Embryonic facial prominence (tissue), 1 donor: ENCODE measurements at regions not wholly inside any gene's neighbourhood (a gene's known extent, or its start where the extent isn't known, plus 50 kb on each side); places are given as distances from the start of the nearest gene placed in this dataset.

Experiments used
- DNase-seq: peaks from one replicate; pipeline ENCODE4 v3.0.0-alpha.2; 2016; ENCODE audit errors: extremely low spot score

DNA sequence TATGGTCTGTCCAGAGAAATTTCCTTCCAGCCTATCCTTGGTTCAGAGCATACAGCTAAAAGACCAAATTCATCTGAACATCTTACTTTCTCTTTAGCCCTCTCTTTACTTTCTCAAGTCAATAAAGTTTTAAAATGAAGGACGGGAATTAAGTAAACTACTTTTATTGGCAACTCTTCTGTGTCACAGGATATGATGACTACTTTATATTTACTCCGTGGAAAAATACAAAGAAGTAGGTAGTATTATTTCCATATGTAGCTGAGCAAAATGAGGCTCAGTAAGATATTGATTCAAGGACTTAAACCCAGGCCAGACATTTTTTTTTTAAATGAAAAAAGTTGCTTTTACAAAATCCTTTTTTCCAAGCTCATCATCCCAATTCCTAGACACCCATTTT lies 151.2 kb upstream of the DPYD start:
- no peak for DNase-seq

DNA sequence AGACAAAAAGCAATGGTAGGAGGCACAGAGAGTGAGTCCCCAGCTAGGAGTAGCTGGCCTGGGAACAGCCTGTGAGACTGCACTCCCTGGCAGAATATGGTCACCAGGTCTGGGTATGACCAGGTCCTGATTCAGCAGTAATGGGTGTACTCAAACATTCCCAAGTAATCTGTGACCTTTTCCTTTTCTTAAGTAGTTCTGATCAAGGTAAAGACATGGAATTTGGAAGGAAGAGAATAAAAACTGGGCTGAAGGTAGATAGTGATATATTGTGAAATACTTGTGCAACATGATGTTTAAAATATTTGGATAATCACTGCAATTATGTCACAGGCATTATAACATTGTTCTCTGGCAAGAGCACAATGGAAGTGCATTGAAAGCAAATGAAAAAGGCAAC lies 147.2 kb upstream of the DPYD start:
- DNase-seq = no peak

GRCh38 chr1:98066911-98067310 lies 146.1 kb upstream of the DPYD start:
- DNase-seq = no peak

DNA sequence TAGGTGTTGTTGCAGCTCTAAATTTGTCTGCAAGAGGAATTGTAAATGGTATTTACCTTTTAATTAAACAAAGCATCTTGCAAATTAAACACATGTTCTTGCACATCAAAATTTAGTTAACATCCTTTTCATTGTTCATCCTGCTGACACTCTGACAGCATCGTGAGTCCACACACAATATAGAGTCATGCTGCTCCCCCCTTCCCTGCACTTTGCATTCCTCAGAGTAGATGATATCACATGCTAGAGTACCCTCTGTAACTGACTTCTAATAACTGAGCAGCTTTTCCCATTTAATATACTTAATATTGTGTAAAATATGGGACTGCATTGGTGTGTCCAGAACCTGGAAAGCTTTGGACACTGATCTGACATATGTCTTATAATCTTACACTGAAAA lies 138.8 kb upstream of the DPYD start:
- no peak for DNase-seq

DNA sequence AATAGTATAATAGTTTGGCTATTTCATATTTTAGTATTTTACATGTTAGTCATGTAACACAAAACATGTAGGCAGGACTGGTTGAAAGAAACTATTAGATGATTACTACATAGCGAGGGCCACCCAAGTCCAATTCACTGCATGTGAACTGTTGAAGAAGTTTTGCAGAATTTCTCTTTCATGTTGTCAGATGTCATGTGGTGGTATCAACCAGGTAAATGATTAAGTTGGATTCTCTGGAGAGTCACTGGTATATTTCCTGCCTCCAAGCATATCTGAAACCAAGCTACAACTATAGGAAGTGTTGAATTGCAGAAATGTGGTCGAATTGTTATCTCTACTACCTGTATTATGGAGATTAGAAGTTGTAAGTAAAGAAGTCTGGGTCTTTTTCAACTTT lies 137.8 kb upstream of the DPYD start:
- DNase-seq = no peak

GRCh38 chr1:98057236-98057910 lies 136.5 kb upstream of the DPYD start:
- DNase-seq = no peak

- DNase-seq = no peak
Measured at GRCh38 chr1:98056781-98057180, 135.9 kb upstream of the DPYD start.

DNA sequence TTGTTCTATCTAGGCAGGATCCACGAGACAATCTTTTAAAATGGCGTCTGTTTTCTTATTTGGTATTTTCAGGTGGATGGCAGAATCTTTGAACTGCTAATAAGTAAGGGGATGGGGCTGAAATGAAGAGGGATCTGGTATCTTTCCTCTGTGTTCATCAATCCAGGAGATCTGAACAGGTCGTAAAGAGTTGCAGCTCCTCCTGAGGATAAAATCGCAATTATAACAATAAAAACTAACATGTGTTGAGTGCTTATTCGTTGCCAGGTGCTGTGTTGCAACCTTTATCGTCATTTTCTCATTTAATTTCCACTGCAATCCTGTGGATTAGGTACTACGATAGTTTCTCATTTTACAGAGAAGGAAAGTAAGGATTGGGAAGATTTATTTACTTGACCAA lies 134.6 kb upstream of the DPYD start:
- DNase-seq = no peak

DNA sequence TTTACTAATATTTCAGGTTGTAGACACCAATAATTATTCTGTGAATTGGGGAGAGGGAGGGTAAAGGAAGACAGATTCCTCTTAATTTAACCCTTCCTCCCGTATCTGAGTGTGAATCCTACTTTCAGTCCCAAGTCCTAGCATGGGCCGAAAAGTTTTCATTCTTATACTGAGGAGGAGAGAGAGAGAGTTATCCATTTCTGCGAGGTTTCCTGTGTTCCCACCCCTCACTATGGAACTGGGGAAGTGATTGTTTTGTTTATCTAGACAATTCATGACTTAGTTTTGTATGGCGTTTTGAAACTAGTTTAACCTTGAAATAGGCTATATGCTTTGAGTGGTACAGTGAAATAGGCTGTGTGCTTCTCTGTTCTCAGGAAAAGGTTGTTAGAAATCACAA lies 134.0 kb upstream of the DPYD start:
- DNase-seq = no peak

- no peak for DNase-seq
Measured at GRCh38 chr1:98054367-98054701, 133.5 kb upstream of the DPYD start.

GRCh38 chr1:98053471-98054366 lies 132.9 kb upstream of the DPYD start:
- DNase-seq = no peak

DNA sequence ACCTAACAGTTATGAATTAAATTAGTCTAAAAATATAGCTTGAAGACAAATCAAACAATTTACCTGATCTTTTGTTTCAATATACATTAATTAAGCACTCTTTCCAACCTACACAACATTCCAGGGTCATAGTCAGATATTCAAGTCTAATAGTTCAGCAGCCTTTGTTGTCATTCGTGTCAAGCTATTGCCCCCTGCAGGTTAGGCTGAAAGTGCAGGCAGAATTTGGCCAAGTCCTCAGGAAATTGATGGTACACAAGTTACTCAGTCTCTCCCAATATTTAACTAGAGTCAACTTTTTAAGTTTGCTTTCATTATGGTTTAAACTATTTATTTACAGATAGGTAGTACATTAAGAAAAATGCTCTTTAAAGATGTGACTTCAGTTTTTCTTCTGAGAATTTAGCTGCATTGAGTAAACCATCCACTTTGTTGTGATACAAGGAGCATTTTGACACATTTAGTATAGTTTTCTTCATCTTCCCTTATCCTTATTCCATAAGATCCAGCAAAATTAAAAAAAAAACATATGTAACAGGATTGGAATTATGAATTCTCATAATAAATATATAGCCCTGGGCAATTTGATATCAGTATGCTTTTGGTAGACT lies 130.3 kb upstream of the DPYD start:
- DNase-seq = peak; percentile 59

GRCh38 chr1:98049370-98050135 lies 128.7 kb upstream of the DPYD start:
- DNase-seq = no peak

- no peak for DNase-seq
Measured at GRCh38 chr1:98048751-98049325, 128.0 kb upstream of the DPYD start.

GRCh38 chr1:98048244-98048643 lies 127.4 kb upstream of the DPYD start:
- DNase-seq = peak; percentile 82

DNA sequence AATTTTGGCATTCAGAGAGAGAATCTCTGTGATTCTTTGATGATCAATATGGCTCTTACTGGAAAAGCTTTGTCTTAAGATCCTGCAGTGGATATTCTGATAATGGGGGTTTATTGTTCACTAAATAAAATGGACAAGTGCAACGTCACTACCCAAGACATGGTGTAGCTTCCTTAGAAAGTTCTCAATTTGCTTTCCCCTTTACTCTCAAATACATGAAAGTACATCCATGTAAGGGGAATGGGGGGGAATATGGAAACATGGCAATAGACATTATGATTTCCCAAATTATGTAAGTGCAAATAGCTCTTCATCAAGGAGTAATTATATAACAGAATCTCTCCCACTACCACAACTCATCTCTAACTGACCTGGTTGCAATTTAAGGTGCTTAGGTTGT lies 126.3 kb upstream of the DPYD start:
- DNase-seq = no peak

- DNase-seq = no peak
Measured at GRCh38 chr1:98045767-98046641, 125.2 kb upstream of the DPYD start.

GRCh38 chr1:98045211-98045766 lies 124.5 kb upstream of the DPYD start:
- DNase-seq = no peak

- DNase-seq = no peak
Measured at GRCh38 chr1:98044766-98045165, 123.9 kb upstream of the DPYD start.

DNA sequence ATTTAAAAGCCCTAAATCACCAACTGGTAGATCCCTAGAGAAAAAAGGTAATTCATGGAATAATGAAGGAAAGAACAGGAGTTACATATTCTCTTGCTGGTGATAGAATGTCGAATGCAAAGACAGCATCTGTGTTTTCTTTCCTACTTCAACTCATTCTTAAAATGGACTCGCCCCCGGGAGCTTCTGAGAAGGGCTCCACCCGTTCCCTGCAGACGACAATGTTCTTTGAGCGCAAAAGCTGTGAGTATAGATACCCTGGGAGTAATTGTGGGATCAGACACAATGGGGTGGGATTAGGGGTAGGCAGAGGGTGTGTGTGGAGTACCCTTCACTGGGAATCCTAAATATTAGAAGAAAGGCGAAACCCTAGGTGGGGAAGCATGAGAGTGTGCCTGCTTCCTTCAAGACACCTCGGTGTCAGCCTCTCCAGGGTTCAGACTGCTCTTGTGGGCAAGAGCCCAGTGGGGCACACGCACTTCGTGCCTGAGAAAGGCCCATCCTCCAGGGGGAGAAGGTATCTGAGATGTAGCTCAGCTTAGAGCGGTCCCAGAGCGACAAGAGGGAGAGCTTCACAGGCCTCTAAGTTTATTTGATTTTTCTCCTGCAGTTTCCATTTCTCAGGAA lies 123.3 kb upstream of the DPYD start:
- no peak for DNase-seq
